Peyer's patch (tissue), 4 donors: ENCODE measurements at regions not wholly inside any gene's neighbourhood (a gene's known extent, or its start where the extent isn't known, plus 50 kb on each side); places are given as distances from the start of the nearest gene placed in this dataset.

ENCODE experiments used
- DNase-seq, 3 donors: peaks; one replicate each; pipeline ENCODE4 v3.0.0-alpha.2; 2017 to 2019
- H3K27ac ChIP-seq, 4 donors: fragments of 200-600 bp; sonication (generic); one replicate each; pipeline ENCODE4 v1.5.1; 2016 to 2019
- H3K27me3 ChIP-seq, 2 donors: fragments of 200-600 bp; sonication (generic); one replicate each; pipeline ENCODE4 v1.5.1; 2019
- H3K36me3 ChIP-seq, 3 donors: fragments of 200-600 bp; sonication (generic); one replicate each; pipeline ENCODE4 v1.5.1; 2016 to 2019
- H3K4me1 ChIP-seq, 4 donors: fragments of 200-600 bp; sonication (generic); one replicate each; pipeline ENCODE4 v1.5.1; 2016 to 2019
- H3K4me3 ChIP-seq, 4 donors: fragments of 200-600 bp; sonication (generic); 1 replicate in 3 of 4; 2 replicates in 1 of 4; pipeline ENCODE4 v1.5.1; 2016 to 2019; ENCODE audit warnings: mild to moderate bottlenecking in 1 of 4
- H3K9me3 ChIP-seq, 4 donors: fragments of 200-600 bp; sonication (generic); one replicate each; pipeline ENCODE4 v1.5.1; 2016 to 2019; ENCODE audit warnings: mild to moderate bottlenecking in 1 of 4
- CTCF ChIP-seq, 6 experiments: fragments of 450-650 bp in 4 of 6; fragments of 200-600 bp in 2 of 6; sonication (generic) in 1 of 6; IDR thresholded peaks; one replicate each; pipeline ENCODE4 v1.5.1; 2017 to 2019; ENCODE audit warnings: antibody characterized with exemption in 6 of 6, mild to moderate bottlenecking in 3 of 6, moderate library complexity in 1 of 6
- POLR2A ChIP-seq, 2 donors: fragments of 450-650 bp; IDR thresholded peaks; one replicate each; pipeline ENCODE4 v1.5.1; 2017; ENCODE audit warnings: antibody characterized with exemption in 2 of 2, mild to moderate bottlenecking in 2 of 2, moderate library complexity in 2 of 2

- H3K4me1 ChIP-seq: no peaks in the 10 kb centered on the region
- no peak overlapping the region for H3K27ac ChIP-seq
- no peak overlapping the region for H3K4me3 ChIP-seq
- H3K36me3 ChIP-seq: no peaks in the 10 kb centered on the region
- TF ChIP-seq CTCF (IDR thresholded peaks at IDR 0.05) (no peak), POLR2A (IDR thresholded peaks at IDR 0.05) (no peak)
- H3K9me3 ChIP-seq: no peaks in the 10 kb centered on the region
- no peaks in the 10 kb centered on the region for H3K27me3 ChIP-seq
- no peak for DNase-seq
Measured at GRCh38 chr14:98368916-98369315, 903.1 kb downstream of the BCL11B start.

DNA sequence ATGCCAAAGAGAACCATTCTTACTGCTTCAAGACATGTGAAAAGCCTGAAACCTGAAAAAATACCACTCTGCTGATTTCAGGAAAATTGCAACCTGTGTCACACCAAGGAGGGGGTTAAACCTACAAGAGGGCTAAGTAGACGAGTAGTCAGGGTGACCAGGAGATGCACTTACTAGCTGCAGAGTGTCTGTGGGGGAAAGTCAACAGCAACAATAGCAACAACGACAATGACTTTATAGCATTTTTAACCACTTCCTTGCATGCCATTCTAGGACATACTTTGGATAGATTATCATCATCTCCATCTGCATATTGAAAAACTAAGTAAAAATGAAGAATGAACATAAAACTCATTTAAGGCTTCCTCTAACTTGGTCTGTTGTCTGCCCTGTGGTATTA, 902.7 kb downstream of the BCL11B start:
- Histone ChIP-seq H3K4me3 (no peak overlapping the region), H3K36me3 (no peaks in the 10 kb centered on the region), H3K27me3 (no peaks in the 10 kb centered on the region), H3K27ac (no peak overlapping the region), H3K4me1 (no peaks in the 10 kb centered on the region), H3K9me3 (no peaks in the 10 kb centered on the region)
- DNase-seq: no peak
- TF ChIP-seq POLR2A (IDR thresholded peaks at IDR 0.05) (no peak), CTCF (IDR thresholded peaks at IDR 0.05) (no peak)

- DNase-seq: no peak
- no peaks in the 10 kb centered on the region for H3K9me3 ChIP-seq
- H3K4me3 ChIP-seq: no peak overlapping the region
- TF ChIP-seq CTCF (IDR thresholded peaks at IDR 0.05): no peak
- no peak for TF ChIP-seq POLR2A (IDR thresholded peaks at IDR 0.05)
- H3K36me3 ChIP-seq: no peaks in the 10 kb centered on the region
- no peaks in the 10 kb centered on the region for H3K4me1 ChIP-seq
- H3K27me3 ChIP-seq: no peaks in the 10 kb centered on the region
- H3K27ac ChIP-seq: no peak overlapping the region
Measured at GRCh38 chr14:98370352-98370751, 901.6 kb downstream of the BCL11B start.

- Histone ChIP-seq H3K4me1 (no peaks in the 10 kb centered on the region), H3K9me3 (no peaks in the 10 kb centered on the region), H3K36me3 (no peaks in the 10 kb centered on the region), H3K4me3 (no peak overlapping the region), H3K27ac (no peak overlapping the region), H3K27me3 (no peaks in the 10 kb centered on the region)
- no peak for TF ChIP-seq POLR2A (IDR thresholded peaks at IDR 0.05)
- no peak for TF ChIP-seq CTCF (IDR thresholded peaks at IDR 0.05)
- no peak for DNase-seq
Measured at GRCh38 chr14:98371141-98371540, 900.9 kb downstream of the BCL11B start.

DNA sequence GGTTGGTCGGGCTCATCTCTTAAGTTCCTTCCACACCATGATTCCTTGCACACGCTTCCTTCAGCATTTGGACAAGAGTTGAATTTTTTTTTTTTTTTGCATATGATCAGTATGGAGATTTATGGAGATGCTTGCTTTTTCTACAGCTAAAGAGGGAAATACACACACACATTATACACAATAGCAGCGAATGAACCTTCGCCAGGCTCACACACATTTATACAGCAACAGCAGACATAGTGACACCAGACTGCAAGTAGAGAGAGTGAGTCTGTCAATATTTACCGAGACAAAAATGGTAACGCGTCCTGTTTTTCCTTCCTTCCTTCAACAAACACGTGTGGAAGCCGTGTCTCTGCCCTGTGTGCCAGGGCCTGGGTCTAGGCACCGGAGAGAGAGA, 897.9 kb downstream of the BCL11B start:
- H3K4me1 ChIP-seq: no peaks in the 10 kb centered on the region
- H3K27me3 ChIP-seq: no peaks in the 10 kb centered on the region
- DNase-seq: no peak
- H3K36me3 ChIP-seq: no peaks in the 10 kb centered on the region
- no peaks in the 10 kb centered on the region for H3K9me3 ChIP-seq
- no peak overlapping the region for H3K4me3 ChIP-seq
- H3K27ac ChIP-seq: no peak overlapping the region
- no peak for TF ChIP-seq CTCF (IDR thresholded peaks at IDR 0.05)
- no peak for TF ChIP-seq POLR2A (IDR thresholded peaks at IDR 0.05)

DNA sequence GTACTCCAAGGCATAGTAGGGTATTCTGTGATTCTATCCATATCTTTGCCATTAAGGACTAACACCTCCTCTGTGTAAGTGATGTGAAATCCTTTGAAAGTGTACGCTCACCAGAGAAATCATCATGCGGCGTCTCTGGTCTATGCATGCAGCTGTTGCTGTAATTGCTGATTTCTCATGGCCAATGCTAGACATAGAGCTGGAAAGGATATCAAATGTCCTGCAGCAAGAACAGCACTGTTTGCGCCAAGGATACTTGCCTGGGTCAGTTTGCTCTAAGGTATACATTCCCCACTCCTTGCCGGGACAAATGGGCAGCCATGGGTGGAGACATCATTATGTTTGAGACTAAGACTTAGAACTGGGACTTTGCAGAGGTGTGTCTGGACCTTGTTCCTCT, 896.4 kb downstream of the BCL11B start:
- Histone ChIP-seq H3K9me3 (no peaks in the 10 kb centered on the region), H3K27ac (no peak overlapping the region), H3K36me3 (no peaks in the 10 kb centered on the region), H3K4me3 (no peak overlapping the region), H3K27me3 (no peaks in the 10 kb centered on the region), H3K4me1 (no peaks in the 10 kb centered on the region)
- DNase-seq: no peak
- TF ChIP-seq CTCF (IDR thresholded peaks at IDR 0.05) (no peak), POLR2A (IDR thresholded peaks at IDR 0.05) (no peak)
